Endothelial cell of hepatic sinusoid (primary cell): ENCODE measurements at regions not wholly inside any gene's neighbourhood (a gene's known extent, or its start where the extent isn't known, plus 50 kb on each side); places are given as distances from the start of the nearest gene placed in this dataset.

Source experiments
- in situ Hi-C: cut with HindIII; loops from 2 replicates; pipeline ENCODE4 v1.10.0; 2017; ENCODE audit warnings: low sequenced_read_pairs

DNA sequence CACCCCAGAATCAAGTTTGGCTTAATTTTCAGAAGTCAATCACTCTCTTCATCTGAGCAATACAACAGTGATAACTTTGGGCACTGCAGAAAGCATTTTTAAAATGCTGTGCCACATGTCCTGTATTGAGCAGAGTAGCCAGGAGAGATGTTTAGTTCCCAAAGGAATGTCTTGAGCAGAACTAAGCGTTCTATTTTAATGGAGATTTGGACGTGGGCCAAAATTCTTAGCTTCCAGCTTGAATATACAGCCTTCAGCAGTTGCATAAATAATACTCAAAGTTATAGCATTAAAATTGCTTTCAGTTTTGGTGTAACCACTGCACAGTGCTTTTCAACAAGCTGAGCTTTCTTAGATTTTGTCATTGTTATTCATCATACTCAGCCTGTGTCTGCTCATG lies 679.2 kb downstream of the NLGN4X start:
- in situ Hi-C loops, result no loop called here

DNA sequence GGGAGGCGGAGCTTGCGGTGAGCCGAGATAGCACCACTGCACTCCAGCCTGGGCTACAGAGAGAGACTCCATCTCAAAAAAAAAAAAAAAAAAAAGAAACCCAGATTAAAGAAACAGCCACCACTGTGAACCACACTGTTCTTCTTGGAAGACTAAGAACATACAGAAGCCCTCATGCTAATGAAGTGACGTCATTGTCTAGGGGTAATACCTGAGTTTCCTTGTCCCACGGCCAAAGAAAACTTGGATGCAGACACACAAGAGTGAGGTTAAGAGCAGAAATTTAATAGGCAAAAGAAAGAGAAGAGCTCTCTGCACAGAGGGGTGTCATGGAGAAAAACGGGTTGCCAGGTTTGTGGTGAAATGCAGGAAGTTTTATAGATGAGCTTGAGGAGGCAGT lies 691.6 kb downstream of the NLGN4X start:
- in situ Hi-C loops, result no loop called here

DNA sequence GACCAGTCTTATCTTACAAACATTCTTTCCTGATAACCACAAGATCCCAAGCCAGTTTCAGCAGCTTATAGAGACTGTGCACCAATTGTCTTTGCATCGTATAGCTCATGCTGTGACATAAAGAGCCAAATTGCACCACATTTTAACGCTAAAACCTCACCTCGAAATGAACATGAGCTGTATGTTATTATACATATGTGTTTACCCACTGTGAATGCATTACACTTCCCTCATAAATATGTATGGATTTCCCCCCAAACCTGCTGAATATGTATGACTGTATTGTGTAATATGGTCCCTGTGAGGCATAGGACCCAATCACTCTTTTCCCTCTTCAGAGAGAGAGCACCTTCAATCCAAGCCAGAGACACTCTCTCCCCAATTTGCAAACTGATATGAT lies 692.4 kb downstream of the NLGN4X start:
- in situ Hi-C loops, result no loop called here

DNA sequence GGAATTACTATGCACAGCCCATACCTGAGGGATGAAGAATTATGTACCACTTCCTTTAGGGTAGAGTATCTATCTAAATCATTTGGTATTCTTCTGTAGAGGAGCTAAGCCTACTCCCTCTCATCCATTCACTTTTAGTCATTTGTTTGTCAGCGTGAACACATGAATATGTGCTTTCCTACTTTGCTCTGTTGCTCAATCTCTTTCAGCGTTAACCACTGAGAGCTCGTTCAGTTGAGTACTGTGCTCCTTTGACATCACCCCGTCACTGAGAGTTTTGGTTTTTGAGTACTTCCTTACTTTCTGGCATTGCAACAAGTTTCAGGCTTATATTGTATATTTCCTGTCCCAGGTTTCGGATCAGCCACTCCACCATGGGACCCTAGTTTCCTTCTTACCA lies 700.6 kb downstream of the NLGN4X start:
- in situ Hi-C loops, result no loop called here

DNA sequence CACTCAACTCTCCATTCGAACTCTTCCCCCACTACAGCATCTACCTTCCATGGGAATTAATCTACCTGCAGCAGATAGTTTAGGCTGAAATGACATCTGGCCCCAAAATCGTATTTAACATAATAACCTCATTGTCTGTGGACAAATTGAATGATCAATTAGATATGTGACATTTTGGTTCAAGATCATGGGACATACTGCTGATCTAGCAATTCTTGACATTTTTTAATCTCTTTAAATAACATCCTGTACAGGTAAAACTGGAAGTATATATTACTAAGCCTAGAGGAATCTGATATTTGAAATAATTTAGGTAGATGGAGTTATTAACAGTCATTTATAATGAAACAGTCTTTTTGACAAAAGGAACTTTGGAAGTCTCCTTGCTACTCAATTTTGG lies 702.5 kb downstream of the NLGN4X start:
- in situ Hi-C loops, result no loop called here

DNA sequence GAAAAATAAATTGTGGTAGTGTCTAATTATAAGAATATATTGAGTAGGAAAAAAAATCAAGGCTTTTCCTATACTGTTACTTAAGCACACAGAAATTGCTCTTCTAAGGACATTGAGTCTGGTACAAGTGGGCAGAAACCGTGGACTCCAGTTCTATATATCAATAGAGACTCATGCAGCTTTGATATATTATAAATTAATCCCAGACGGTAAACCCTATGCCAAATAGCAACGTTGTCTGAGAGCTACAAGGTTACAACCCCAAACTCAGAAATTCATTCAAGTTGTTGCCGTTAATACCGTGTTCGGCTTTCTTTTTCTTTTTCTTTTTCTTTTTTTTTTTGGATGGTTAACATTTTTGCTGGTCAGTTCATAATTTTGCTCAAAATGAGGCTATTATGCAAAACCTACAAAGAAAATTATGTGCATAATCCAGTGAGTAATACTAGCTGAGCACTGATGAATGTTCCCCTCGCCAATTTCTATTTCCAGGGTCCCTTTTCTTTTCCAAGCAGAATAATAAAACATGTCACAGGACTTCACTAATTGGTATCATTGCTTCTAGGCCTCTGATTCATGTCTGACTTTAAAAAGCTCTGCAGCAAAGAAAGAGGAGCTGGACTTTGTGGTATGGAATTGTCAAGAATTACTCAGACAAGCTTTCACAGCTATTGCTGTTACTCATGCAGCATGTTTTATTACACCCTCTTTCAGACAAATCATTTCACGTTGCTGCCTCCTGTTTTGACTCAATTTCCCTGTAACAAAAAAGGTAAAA lies 737.7 kb downstream of the NLGN4X start:
- in situ Hi-C loops, result no loop called here

DNA sequence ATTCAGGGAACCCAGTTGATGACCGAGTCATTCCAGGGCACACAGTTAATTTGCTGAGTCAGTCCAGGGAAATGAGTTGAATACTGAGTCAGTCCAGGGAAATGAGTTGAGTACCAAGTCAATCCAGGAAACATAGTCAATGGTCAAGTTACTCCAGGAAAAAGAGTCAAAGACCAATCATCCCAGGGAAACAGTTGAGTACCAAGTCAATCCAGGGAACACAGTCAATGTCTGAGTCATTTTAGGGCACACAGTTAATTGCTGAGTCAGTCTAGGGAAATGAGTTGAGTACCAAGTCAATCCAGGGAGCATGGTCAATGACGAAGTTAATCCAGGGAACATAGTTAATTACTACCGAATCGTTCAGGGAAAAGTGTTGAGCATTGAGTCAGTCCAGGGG lies 754.4 kb downstream of the NLGN4X start:
- in situ Hi-C loops, result no loop called here

DNA sequence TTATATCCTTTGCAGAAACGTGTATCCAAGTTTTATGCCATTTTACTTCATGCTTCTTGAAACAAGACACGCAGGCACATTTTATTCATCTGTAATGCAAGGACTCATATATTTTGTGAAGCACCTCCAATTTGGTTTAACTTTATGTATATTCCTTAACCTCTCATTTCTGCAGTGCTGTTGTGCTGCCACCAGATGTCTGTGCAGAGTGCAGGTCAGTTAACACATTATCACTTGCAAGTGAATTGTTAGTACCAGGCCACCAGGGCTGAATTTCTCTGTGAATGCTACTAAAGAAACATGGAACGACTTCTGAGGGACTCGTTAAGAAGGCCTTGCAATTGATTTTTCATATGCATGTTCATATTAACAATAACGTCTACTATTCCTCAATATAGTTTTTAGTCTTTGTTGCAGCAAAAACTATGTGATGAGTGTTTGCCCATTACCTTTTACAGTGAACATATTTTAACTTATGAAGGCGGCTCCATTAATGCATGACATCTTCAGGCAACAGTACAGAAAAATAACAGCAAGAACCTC lies 770.3 kb downstream of the NLGN4X start:
- in situ Hi-C loops, result no loop called here

DNA sequence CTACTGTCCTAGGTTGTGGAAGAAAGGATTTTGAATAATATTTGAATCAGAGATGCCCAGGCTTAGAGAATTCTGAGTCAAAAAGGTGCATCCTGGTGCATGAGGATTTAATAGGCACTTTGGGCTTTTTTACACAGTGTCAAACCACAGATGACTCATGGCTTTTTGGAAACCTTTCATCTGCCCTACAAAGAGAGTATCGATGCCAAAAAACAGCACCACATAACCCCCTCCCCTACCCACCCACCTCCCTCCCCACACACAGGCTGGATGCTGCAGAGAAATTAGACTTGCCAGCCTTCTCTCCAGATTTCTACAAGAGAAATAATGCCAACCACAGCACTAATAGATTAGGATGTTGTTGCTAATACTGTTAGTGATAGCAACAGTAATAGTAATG lies 779.3 kb downstream of the NLGN4X start:
- in situ Hi-C loops, result no loop called here

DNA sequence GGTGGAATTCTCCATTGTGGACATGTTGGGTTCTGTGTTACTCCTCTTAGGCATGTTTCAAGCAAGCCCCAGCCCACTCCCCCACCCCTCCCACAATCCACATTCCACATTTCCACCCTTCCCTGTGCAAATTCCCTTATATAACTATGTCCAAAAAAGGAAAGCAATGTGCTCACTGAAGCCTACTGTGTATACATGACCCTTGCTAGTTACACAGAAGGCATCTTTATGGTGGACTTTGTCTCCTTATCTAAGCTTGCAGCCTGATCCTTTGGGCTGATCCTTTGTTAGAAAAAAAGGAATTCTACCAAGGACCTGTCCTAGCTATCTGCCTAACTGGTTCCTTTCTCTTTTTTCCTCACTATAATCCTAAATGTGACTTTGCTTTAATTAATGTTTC lies 796.8 kb downstream of the NLGN4X start:
- in situ Hi-C loops, result no loop called here

DNA sequence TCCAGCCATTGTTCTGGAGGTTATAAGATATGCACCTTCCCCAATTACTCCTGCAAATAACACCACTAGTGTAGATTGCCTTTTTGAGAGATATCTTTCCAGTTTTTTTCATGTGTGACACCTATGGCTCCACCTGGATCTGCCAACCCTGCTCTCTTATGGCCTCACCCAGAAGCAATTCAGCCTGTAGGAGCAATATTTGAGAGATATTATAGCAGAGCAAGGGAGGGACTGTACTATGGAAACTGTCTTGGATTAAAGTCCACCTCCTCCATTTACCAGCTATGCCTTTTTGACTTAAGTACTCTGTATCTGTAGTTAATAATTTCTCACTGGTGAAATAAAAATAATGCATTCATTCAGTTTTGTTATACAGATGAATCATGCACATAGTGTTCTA lies 803.5 kb downstream of the NLGN4X start:
- in situ Hi-C loops, result no loop called here

DNA sequence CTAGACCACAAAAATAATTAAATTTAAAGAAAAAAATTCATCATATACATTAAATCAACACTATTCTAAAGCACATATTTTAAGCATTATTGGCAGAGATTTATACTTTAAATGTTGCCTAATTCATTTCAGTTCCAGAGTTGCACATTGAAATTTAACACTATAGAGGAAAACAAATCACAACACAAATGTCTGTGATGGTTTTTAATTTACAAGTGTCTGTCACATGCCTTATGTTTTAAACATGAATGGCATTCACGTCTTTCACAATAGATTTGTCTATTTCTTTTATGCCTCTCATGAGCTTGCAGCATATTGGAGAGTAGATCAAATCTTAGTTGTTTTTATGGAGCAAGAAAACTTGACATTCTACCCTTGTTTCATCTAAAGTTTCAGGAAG lies 811.3 kb downstream of the NLGN4X start:
- in situ Hi-C loops, result no loop called here

DNA sequence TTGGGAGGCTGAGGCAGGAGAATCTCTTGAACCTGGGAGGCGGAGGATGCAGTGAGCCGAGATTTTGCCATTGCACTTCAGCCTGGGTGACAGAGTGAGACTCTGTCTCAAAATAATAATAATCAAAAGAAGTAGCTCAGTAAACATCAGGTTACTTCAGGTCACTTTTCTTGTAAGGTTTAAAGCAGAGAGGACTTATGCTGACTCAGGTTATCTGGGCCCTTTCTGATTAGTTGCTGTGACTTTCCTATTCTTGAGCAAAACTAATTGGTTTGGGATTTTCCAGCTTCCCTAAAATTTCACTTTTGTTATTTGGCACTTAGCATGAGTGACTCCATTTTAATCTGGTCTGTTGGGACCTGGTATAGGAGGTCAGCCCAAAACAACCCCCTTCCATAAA lies 812.9 kb downstream of the NLGN4X start:
- in situ Hi-C loops, result no loop called here

DNA sequence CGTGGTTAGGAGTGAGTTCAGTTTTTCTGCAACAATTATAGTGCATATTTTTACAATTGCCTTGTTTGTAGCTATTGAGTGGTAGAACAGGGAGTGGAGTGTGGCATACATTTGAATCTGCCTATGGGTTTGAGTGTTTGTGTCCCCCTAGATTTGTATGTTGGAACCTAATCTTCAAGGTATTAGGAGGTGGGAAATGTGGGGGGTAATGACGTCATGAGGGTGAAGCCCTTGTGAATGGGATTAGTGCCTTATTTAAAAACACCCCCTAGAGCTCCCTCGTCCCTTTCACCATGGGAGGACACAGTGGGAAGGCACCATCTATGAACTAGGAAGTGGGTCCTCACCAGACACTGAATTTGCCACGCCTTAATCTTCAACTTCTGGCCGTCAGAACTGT lies 819.6 kb downstream of the NLGN4X start:
- in situ Hi-C loops, result no loop called here

DNA sequence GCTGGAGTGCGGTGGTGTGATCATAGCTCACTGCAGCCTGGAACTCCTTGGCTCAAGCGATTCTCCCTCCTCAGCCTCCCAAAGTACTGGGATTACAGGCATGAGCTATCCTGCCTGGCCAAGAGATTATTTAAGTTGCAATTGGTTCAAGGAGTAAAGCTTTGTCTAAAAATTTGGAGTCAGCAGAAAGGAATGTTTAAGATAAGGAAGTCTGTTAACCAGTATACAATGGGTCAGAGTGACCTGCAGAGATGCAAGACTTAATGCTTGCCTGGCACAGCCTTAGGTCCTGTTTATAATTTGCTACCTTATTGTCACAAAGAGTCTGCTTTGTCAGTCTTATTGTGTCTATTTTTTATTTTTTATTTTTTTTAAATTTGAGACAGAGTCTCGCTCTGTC lies 826.2 kb downstream of the NLGN4X start:
- in situ Hi-C loops, result no loop called here

DNA sequence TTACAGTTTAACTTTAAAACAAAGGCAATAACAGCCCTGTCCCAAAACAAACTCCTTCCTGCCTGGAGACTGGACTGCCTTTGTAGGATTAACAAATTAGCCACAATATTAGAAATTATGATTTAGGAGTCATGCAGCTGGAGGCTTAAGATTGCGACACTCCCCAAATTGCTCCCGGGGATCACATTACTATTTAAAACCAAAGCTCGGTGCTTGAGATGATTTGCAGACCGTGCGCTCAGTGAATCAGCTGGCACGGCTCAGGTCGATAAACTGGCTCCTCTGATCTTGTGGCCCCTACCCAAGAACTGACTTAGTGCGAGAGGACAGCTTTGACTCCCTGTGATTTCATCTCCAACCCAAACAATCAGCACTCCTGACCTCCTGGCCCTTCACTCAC lies 829.3 kb downstream of the NLGN4X start:
- in situ Hi-C loops, result no loop called here

DNA sequence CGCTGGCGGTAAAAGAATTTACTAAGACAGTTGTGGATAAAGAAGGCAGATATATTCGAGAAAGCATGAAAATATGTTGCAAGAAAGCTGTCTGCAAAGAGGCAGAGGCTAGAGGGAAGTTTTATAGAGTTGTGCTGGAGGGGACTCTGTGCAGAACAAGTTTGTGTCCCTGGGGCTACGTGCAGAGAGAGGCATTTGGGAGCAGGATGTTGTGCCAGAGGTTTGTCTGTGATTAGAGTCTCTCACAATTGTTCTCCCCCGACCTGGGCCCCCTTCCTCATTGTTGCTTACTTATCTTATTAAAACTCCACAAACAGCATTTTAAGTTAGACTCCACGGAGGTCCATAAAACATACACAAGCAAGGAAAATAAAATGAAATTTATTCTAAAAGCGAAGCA lies 831.3 kb downstream of the NLGN4X start:
- in situ Hi-C loops, result no loop called here

DNA sequence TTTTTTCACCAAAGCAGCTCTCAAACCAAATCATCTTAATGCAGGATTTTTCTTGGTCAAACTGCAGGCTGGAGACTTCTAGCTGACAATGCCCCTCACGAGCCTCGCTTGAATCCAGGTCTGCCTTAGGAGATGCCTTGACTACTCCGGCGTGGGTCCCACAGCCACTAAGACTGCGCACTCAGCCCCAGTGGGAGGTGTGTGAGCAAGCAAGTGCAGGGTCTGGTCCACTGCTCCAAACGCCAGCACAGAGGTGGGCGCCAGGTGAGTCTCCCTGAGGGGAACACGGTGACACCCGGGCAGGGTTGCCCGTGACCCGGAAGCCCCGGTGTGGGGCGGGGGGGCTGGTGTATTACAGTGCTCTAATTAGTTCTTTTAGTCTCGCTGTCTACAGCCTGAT lies 838.3 kb downstream of the NLGN4X start:
- in situ Hi-C loops, result no loop called here

DNA sequence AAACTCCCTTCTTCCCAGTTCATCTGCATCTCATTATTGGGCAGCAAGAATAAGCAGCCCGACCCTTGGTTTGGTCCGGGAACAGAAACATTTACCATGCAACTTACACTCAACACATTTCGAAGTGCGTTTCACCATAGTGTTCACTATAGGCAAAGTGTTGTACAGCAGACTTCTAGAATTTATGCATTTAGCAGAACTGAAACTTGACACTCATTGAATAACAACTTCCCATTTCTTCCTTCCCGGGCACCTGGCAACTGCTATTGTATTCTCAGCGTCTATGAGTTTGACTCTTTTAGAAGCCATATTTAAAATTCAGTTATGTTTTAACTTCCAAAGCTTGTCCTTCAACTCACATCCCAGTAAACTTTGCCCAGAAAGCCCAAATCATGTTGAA lies 840.6 kb downstream of the NLGN4X start:
- in situ Hi-C loops, result no loop called here

DNA sequence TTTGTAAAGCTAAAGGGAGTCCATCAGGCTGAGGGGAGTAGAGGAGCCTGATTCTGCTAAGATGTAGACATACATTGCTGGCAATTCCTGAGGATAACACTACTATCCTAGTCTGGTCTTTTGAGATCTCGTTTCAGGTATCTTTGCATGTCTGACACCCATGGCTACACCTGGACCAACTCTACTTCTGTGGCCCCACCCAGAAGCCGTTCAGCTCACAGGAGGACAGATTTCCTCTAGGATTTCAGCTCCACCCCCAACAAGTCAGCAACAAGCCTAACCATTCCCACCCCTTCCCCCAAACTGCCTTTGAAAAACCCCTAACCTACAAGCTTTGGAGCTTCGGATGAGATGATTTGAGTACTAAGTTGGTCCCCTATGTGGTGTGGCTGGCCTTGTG lies 848.2 kb downstream of the NLGN4X start:
- in situ Hi-C loops, result no loop called here

DNA sequence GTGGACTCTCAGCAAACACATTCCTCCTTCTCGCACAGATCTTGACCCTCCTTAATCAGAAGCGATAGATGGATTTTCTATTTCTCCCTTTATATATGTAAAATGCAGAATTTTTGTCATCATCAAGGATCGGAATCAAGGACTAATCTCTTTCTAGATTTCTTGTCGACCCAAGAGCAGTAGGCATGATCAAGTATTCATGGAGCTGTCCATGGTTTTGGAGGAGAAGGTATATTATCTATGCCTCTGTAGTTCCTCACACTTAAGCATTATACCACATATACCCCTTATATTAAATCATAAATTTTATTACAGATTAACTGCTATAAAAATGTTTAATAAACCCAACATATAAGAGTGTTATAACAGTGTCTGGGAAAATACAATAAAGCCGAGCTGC lies 886.8 kb downstream of the NLGN4X start:
- in situ Hi-C loops, result no loop called here

DNA sequence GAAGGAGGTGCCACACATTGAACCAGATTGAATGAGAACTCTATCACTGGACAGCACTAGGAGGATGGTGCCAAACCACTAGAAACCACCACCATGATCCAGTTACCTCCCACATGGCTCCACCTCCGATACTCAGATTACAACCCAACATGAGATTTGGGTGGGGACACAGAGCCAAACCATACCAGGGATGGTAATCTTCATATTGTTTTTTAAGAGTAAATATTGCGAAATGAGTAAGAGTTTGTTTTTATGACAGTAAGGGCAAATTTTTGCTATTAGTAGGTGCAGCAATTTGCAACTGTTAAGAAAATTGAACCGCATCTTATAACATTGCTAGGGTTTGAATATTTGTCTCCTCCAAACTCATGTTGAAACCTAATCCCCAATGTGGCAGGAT lies 891.5 kb downstream of the NLGN4X start:
- in situ Hi-C loops, result no loop called here

DNA sequence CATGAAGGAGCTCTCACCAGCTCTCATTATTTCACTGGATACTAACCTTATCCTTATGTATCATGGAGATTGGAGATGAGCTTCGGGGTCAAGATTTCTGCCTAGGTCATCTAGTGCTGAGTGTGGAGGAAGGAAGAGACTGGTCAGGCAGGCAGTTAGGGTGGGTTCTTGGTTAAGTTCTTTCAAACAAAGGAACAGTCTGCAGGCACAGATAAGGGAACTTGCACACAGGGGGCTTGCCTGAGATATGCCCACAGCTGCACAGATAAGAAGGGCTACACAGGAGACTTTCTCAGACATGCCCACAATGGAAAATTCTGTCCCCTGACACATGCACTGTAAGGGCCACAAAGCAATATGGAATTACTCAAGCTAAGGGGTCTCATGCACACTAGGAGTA lies 904.1 kb downstream of the NLGN4X start:
- in situ Hi-C loops, result no loop called here
